ENCODE measurements at regions not wholly inside any gene's neighbourhood (a gene's known extent, or its start where the extent isn't known, plus 50 kb on each side); places are given as distances from the start of the nearest gene placed in this dataset. TPM values are rescaled to one million over a fixed set of nuclear protein-coding genes. Genes with fewer than 3 reads are reported as not detected.
"Not testable (repeated sequence)": the region's sequence is repeated elsewhere in the genome, so short reads cannot be mapped to it uniquely, and the experiment has no call there.

DNA sequence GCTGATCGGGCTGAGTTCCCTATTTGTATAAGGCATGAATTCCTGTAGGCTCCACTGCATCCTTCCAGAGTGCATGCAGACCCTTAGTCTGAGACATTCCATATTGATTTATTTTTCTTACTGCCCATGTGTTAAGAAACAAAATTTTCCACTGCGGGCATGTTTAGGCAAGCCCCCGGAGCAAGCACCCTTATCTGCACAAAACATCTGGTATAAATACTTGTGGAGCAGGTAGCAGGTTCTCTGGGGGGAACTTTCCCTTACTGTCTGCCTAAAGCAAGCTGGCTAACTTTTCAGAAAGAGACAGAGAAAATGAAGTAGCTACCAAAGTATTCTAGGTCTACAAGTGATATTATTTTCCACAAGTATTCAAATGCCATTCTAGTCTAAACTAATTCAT, 1338.5 kb upstream of the PCDH10 start:
- H3K27me3 ChIP-seq (ENCODE audit: insufficient read depth, low read length, poor library complexity); H3K27ac ChIP-seq (ENCODE audit: low read depth, low read length); H3K79me2 ChIP-seq (ENCODE audit: control insufficient read depth, insufficient read depth, low read length); H3K56ac ChIP-seq (ENCODE audit: low read length); H3K4ac ChIP-seq (ENCODE audit: low read depth, low read length); H3K18ac ChIP-seq (ENCODE audit: low read length); H3K23ac ChIP-seq (ENCODE audit: low read length); H3K9ac ChIP-seq (ENCODE audit: low read length); H4K5ac ChIP-seq (ENCODE audit: low read length); H3K36me3 ChIP-seq (ENCODE audit: control insufficient read depth, insufficient read depth, low read length); H2AK5ac ChIP-seq (ENCODE audit: low read length); H2BK5ac ChIP-seq (ENCODE audit: low read length); H3K4me2 ChIP-seq (ENCODE audit: low read length); H3K4me3 ChIP-seq (ENCODE audit: low read length); H2BK15ac ChIP-seq (replicated peaks; ENCODE audit: low read depth); DNase-seq; H2BK120ac ChIP-seq (ENCODE audit: low read depth, low read length); H3K79me1 ChIP-seq (ENCODE audit: low read length); H3K4me1 ChIP-seq (ENCODE audit: control insufficient read depth, low read depth, low read length); H4K8ac ChIP-seq (ENCODE audit: low read depth, low read length): not testable (repeated sequence)
- no CpG with 5 or more reads among the region's 3 CpGs for WGBS (ENCODE audit: extremely low coverage, insufficient coverage, low lambda C conversion rate)

Small RNAs in the stretch of these regions (small RNA-seq; reads per million reads assigned to genes)
- not detected for gene AC105424.1 (ENCODE audit: insufficient read depth)
- not detected for gene RF00156 (ENCODE audit: insufficient read depth)
- gene RN7SL205P (ENCODE audit: insufficient read depth): not detected
- gene RNU6-224P (ENCODE audit: insufficient read depth): not detected
